Fibroblast of skin of right biceps (primary cell): ENCODE measurements at regions not wholly inside any gene's neighbourhood (a gene's known extent, or its start where the extent isn't known, plus 50 kb on each side); places are given as distances from the start of the nearest gene placed in this dataset.
"Not testable (repeated sequence)": the region's sequence is repeated elsewhere in the genome, so short reads cannot be mapped to it uniquely, and the experiment has no call there.

ENCODE experiments used
- DNase-seq: peaks from one replicate; pipeline ENCODE4 v3.0.0-alpha.2; 2013

- no peak for DNase-seq
These were observed 203.8 kb downstream of the TPRG1 start for GRCh38 chr3:189375532-189375931.

- DNase-seq: no peak
These were observed 211.9 kb downstream of the TPRG1 start for GRCh38 chr3:189383630-189384029.

GRCh38 chr3:189385880-189386279 lies 214.1 kb downstream of the TPRG1 start:
- DNase-seq: not testable (repeated sequence)

GRCh38 chr3:189386739-189387138 lies 215.0 kb downstream of the TPRG1 start:
- DNase-seq: no peak

GRCh38 chr3:189389346-189389745 lies 217.6 kb downstream of the TPRG1 start:
- DNase-seq: peak; percentile 11

- peak; percentile 14 for DNase-seq
These were observed 221.8 kb downstream of the TPRG1 start for GRCh38 chr3:189393598-189393997.

GRCh38 chr3:189394599-189395121 lies 222.9 kb downstream of the TPRG1 start:
- no peak for DNase-seq

GRCh38 chr3:189395825-189396224 lies 224.1 kb downstream of the TPRG1 start:
- DNase-seq: no peak

GRCh38 chr3:189398656-189399055 lies 226.9 kb downstream of the TPRG1 start:
- no peak for DNase-seq

- DNase-seq: no peak
These were observed 229.4 kb downstream of the TPRG1 start for GRCh38 chr3:189401196-189401595.

GRCh38 chr3:189403194-189403593 lies 228.0 kb upstream of the TP63 start:
- no peak for DNase-seq

GRCh38 chr3:189404024-189404423 lies 227.2 kb upstream of the TP63 start:
- DNase-seq: no peak

GRCh38 chr3:189404797-189405484 lies 226.2 kb upstream of the TP63 start:
- no peak for DNase-seq

GRCh38 chr3:189406148-189406547 lies 225.0 kb upstream of the TP63 start:
- DNase-seq: no peak

- DNase-seq: no peak
These were observed 220.7 kb upstream of the TP63 start for GRCh38 chr3:189410522-189410921.

- no peak for DNase-seq
These were observed 212.2 kb upstream of the TP63 start for GRCh38 chr3:189419038-189419437.

GRCh38 chr3:189419683-189420082 lies 211.5 kb upstream of the TP63 start:
- no peak for DNase-seq

- DNase-seq: no peak
These were observed 206.3 kb upstream of the TP63 start for GRCh38 chr3:189424922-189425321.

- no peak for DNase-seq
These were observed 202.2 kb upstream of the TP63 start for GRCh38 chr3:189429019-189429418.

GRCh38 chr3:189430166-189430565 lies 201.0 kb upstream of the TP63 start:
- DNase-seq: no peak

GRCh38 chr3:189442257-189442656 lies 188.9 kb upstream of the TP63 start:
- DNase-seq: not testable (repeated sequence)

GRCh38 chr3:189446959-189447560 lies 184.1 kb upstream of the TP63 start:
- DNase-seq: peak; percentile 20

- DNase-seq: no peak
These were observed 182.1 kb upstream of the TP63 start for GRCh38 chr3:189449084-189449483.

- DNase-seq: no peak
These were observed 176.2 kb upstream of the TP63 start for GRCh38 chr3:189455009-189455408.
